ENCODE measurements at regions not wholly inside any gene's neighbourhood (a gene's known extent, or its start where the extent isn't known, plus 50 kb on each side); places are given as distances from the start of the nearest gene placed in this dataset.

GRCh38 chr21:41669533-41669830, 97.4 kb downstream of the RIPK4 start:
- Histone ChIP-seq H3K4me1 (ENCODE audit: control insufficient read depth, insufficient read depth, low read length) (peaks cover 10% of the 10 kb centered on the region), H3K9me3 (ENCODE audit: control insufficient read depth, low read length) (no peaks in the 10 kb centered on the region), H3K27me3 (ENCODE audit: control insufficient read depth, insufficient read depth, low read length) (peaks cover 3% of the 10 kb centered on the region), H3K36me3 (ENCODE audit: control insufficient read depth, insufficient read depth, low read length) (no peaks in the 10 kb centered on the region), H3K4me3 (ENCODE audit: low read length) (no peak overlapping the region), H3K9ac (ENCODE audit: low read length) (no peak overlapping the region)

GRCh38 chr21:41668686-41669532, 97.9 kb downstream of the RIPK4 start:
- H3K4me1 ChIP-seq (ENCODE audit: control insufficient read depth, insufficient read depth, low read length), result peaks cover 16% of the 10 kb centered on the region
- H3K9ac ChIP-seq (ENCODE audit: low read length), result no peak overlapping the region
- no peaks in the 10 kb centered on the region for H3K9me3 ChIP-seq (ENCODE audit: control insufficient read depth, low read length)
- peaks cover 3% of the 10 kb centered on the region for H3K27me3 ChIP-seq (ENCODE audit: control insufficient read depth, insufficient read depth, low read length)
- no peaks in the 10 kb centered on the region for H3K36me3 ChIP-seq (ENCODE audit: control insufficient read depth, insufficient read depth, low read length)
- H3K4me3 ChIP-seq (ENCODE audit: low read length), result no peak overlapping the region

- Histone ChIP-seq H3K9me3 (ENCODE audit: control insufficient read depth, low read length) (no peaks in the 10 kb centered on the region), H3K36me3 (ENCODE audit: control insufficient read depth, insufficient read depth, low read length) (no peaks in the 10 kb centered on the region), H3K4me1 (ENCODE audit: control insufficient read depth, insufficient read depth, low read length) (peaks cover 24% of the 10 kb centered on the region), H3K27me3 (ENCODE audit: control insufficient read depth, insufficient read depth, low read length) (peaks cover 3% of the 10 kb centered on the region), H3K4me3 (ENCODE audit: low read length) (no peak overlapping the region), H3K9ac (ENCODE audit: low read length) (no peak overlapping the region)
Observed at GRCh38 chr21:41668051-41668541, 98.8 kb downstream of the RIPK4 start.

- Histone ChIP-seq H3K9ac (ENCODE audit: low read length) (no peak overlapping the region), H3K4me1 (ENCODE audit: control insufficient read depth, insufficient read depth, low read length) (peaks cover 27% of the 10 kb centered on the region), H3K36me3 (ENCODE audit: control insufficient read depth, insufficient read depth, low read length) (no peaks in the 10 kb centered on the region), H3K4me3 (ENCODE audit: low read length) (no peak overlapping the region), H3K9me3 (ENCODE audit: control insufficient read depth, low read length) (no peaks in the 10 kb centered on the region), H3K27me3 (ENCODE audit: control insufficient read depth, insufficient read depth, low read length) (no peaks in the 10 kb centered on the region)
Observed at GRCh38 chr21:41667136-41667535, 99.7 kb downstream of the RIPK4 start.

GRCh38 chr21:41666641-41667081, 100.2 kb downstream of the RIPK4 start:
- Histone ChIP-seq H3K9me3 (ENCODE audit: control insufficient read depth, low read length) (no peaks in the 10 kb centered on the region), H3K9ac (ENCODE audit: low read length) (no peak overlapping the region), H3K27me3 (ENCODE audit: control insufficient read depth, insufficient read depth, low read length) (no peaks in the 10 kb centered on the region), H3K4me1 (ENCODE audit: control insufficient read depth, insufficient read depth, low read length) (peaks cover 27% of the 10 kb centered on the region), H3K4me3 (ENCODE audit: low read length) (no peak overlapping the region), H3K36me3 (ENCODE audit: control insufficient read depth, insufficient read depth, low read length) (no peaks in the 10 kb centered on the region)

GRCh38 chr21:41665766-41666595, 100.9 kb downstream of the RIPK4 start:
- H3K9me3 ChIP-seq (ENCODE audit: control insufficient read depth, low read length), result no peaks in the 10 kb centered on the region
- no peak overlapping the region for H3K4me3 ChIP-seq (ENCODE audit: low read length)
- no peaks in the 10 kb centered on the region for H3K36me3 ChIP-seq (ENCODE audit: control insufficient read depth, insufficient read depth, low read length)
- H3K9ac ChIP-seq (ENCODE audit: low read length), result no peak overlapping the region
- H3K27me3 ChIP-seq (ENCODE audit: control insufficient read depth, insufficient read depth, low read length), result no peaks in the 10 kb centered on the region
- H3K4me1 ChIP-seq (ENCODE audit: control insufficient read depth, insufficient read depth, low read length), result peaks cover 27% of the 10 kb centered on the region

- no peak overlapping the region for H3K4me3 ChIP-seq (ENCODE audit: low read length)
Observed at GRCh38 chr21:41664881-41665765, 101.7 kb downstream of the RIPK4 start.

GRCh38 chr21:41663805-41664788, 102.8 kb downstream of the RIPK4 start:
- Histone ChIP-seq H3K4me3 (ENCODE audit: low read length) (peak overlapping the region; percentile 28), H3K36me3 (ENCODE audit: control insufficient read depth, insufficient read depth, low read length) (no peaks in the 10 kb centered on the region), H3K4me1 (ENCODE audit: control insufficient read depth, insufficient read depth, low read length) (peaks cover 27% of the 10 kb centered on the region), H3K27me3 (ENCODE audit: control insufficient read depth, insufficient read depth, low read length) (no peaks in the 10 kb centered on the region), H3K9me3 (ENCODE audit: control insufficient read depth, low read length) (no peaks in the 10 kb centered on the region), H3K9ac (ENCODE audit: low read length) (peak overlapping the region; percentile 40)

More at GRCh38 chr21:41664881-41665765, 101.7 kb downstream of the RIPK4 start:
- peak overlapping the region; percentile 40 for H3K9ac ChIP-seq (ENCODE audit: low read length)
- H3K27me3 ChIP-seq (ENCODE audit: control insufficient read depth, insufficient read depth, low read length), result no peaks in the 10 kb centered on the region
- H3K9me3 ChIP-seq (ENCODE audit: control insufficient read depth, low read length), result no peaks in the 10 kb centered on the region
- H3K4me1 ChIP-seq (ENCODE audit: control insufficient read depth, insufficient read depth, low read length), result peaks cover 27% of the 10 kb centered on the region
- no peaks in the 10 kb centered on the region for H3K36me3 ChIP-seq (ENCODE audit: control insufficient read depth, insufficient read depth, low read length)

GRCh38 chr21:41662761-41663160, 104.1 kb downstream of the RIPK4 start:
- Histone ChIP-seq H3K36me3 (ENCODE audit: control insufficient read depth, insufficient read depth, low read length) (no peaks in the 10 kb centered on the region), H3K4me1 (ENCODE audit: control insufficient read depth, insufficient read depth, low read length) (peaks cover 27% of the 10 kb centered on the region), H3K9ac (ENCODE audit: low read length) (no peak overlapping the region), H3K4me3 (ENCODE audit: low read length) (no peak overlapping the region), H3K27me3 (ENCODE audit: control insufficient read depth, insufficient read depth, low read length) (no peaks in the 10 kb centered on the region), H3K9me3 (ENCODE audit: control insufficient read depth, low read length) (no peaks in the 10 kb centered on the region)

GRCh38 chr21:41662161-41662560, 104.7 kb downstream of the RIPK4 start:
- Histone ChIP-seq H3K27me3 (ENCODE audit: control insufficient read depth, insufficient read depth, low read length) (no peaks in the 10 kb centered on the region), H3K4me3 (ENCODE audit: low read length) (no peak overlapping the region), H3K9me3 (ENCODE audit: control insufficient read depth, low read length) (no peaks in the 10 kb centered on the region), H3K36me3 (ENCODE audit: control insufficient read depth, insufficient read depth, low read length) (no peaks in the 10 kb centered on the region), H3K4me1 (ENCODE audit: control insufficient read depth, insufficient read depth, low read length) (peaks cover 27% of the 10 kb centered on the region), H3K9ac (ENCODE audit: low read length) (no peak overlapping the region)

- Histone ChIP-seq H3K27me3 (ENCODE audit: control insufficient read depth, insufficient read depth, low read length) (no peaks in the 10 kb centered on the region), H3K9ac (ENCODE audit: low read length) (no peak overlapping the region), H3K4me1 (ENCODE audit: control insufficient read depth, insufficient read depth, low read length) (peaks cover 27% of the 10 kb centered on the region), H3K36me3 (ENCODE audit: control insufficient read depth, insufficient read depth, low read length) (no peaks in the 10 kb centered on the region), H3K9me3 (ENCODE audit: control insufficient read depth, low read length) (no peaks in the 10 kb centered on the region), H3K4me3 (ENCODE audit: low read length) (no peak overlapping the region)
Observed at GRCh38 chr21:41660748-41661147, 106.1 kb downstream of the RIPK4 start.

Data from mucosa of stomach (tissue), 1 donor.